ENCODE measurements at regions not wholly inside any gene's neighbourhood (a gene's known extent, or its start where the extent isn't known, plus 50 kb on each side); places are given as distances from the start of the nearest gene placed in this dataset.

GRCh38 chr20:10735195-10735949 is 61.6 kb upstream of the JAG1 start:
- H3K27me3 ChIP-seq (replicated peaks in 2 of 5; ENCODE audit: control insufficient read depth in 4 of 5, insufficient read depth in 5 of 5, low read length in 4 of 5): no peaks in the 10 kb centered on the region
- POLR2A ChIA-PET: no interaction called here

DNA sequence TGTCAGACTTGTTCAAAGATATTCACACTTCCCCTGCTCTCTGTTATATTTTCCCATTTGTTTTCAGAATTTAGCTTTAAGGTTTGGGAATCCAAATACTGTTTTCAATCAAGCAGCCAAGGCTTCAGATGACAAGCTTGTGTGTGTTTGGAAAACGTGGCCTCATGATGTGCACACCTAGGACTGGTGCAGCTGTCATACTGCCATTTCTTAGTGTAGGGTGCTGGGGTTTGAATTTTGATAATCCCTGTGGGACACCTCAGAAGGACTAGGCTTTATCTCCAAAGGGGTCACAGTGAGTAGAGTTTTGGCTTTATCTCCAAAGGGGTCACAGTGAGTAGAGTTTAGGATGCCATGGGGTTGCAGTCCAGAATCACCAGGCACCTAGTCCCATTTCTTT is 65.3 kb upstream of the JAG1 start:
- H3K36me3 ChIP-seq (ENCODE audit: control insufficient read depth in 4 of 4, insufficient read depth in 4 of 4, low read length in 3 of 4): no peaks in the 10 kb centered on the region
- H3K27me3 ChIP-seq (replicated peaks in 2 of 5; ENCODE audit: control insufficient read depth in 4 of 5, insufficient read depth in 5 of 5, low read length in 4 of 5): peaks cover 0 to 2% (median 0%) of the 10 kb centered on the region in 5 experiments
- H3K4me1 ChIP-seq (ENCODE audit: control extremely low read depth in 1 of 4, control insufficient read depth in 4 of 4, insufficient read depth in 4 of 4, low read length in 3 of 4): no peaks in the 10 kb centered on the region
- no peak overlapping the region for H3K4me3 ChIP-seq (ENCODE audit: control insufficient read depth in 1 of 7, extremely low read depth in 1 of 7, insufficient read depth in 4 of 7, low read depth in 2 of 7, low read length in 6 of 7)
- no peak for DNase-seq
- no peak overlapping the region for H3K27ac ChIP-seq (ENCODE audit: insufficient read depth in 1 of 2, low read depth in 1 of 2, low read length in 2 of 2, poor library complexity in 1 of 2, severe bottlenecking in 2 of 2)
- H3K9me3 ChIP-seq (ENCODE audit: control extremely low read depth in 1 of 5, control insufficient read depth in 4 of 5, insufficient read depth in 2 of 5, low read depth in 1 of 5, low read length in 4 of 5): no peaks in the 10 kb centered on the region
- POLR2A ChIA-PET: no interaction called here
- CTCF ChIA-PET: interaction anchor here (1.5 kb wide), 1 partner anchor 30 kb away, joined by 3 read pairs; no protein-coding TSS in a partner anchor
- no CpG with 5 or more reads among the region's 1 CpG for WGBS (ENCODE audit: insufficient coverage)

More at GRCh38 chr20:10735195-10735949, 61.6 kb upstream of the JAG1 start:
- WGBS (ENCODE audit: insufficient coverage): 86% methylated on average over 14 of the region's 14 CpGs
- H3K27ac ChIP-seq (ENCODE audit: insufficient read depth in 1 of 2, low read depth in 1 of 2, low read length in 2 of 2, poor library complexity in 1 of 2, severe bottlenecking in 2 of 2): no peak overlapping the region
- H3K36me3 ChIP-seq (ENCODE audit: control insufficient read depth in 4 of 4, insufficient read depth in 4 of 4, low read length in 3 of 4): no peaks in the 10 kb centered on the region
- H3K4me3 ChIP-seq (ENCODE audit: control insufficient read depth in 1 of 7, extremely low read depth in 1 of 7, insufficient read depth in 4 of 7, low read depth in 2 of 7, low read length in 6 of 7): no peak overlapping the region
- H3K4me1 ChIP-seq (ENCODE audit: control extremely low read depth in 1 of 4, control insufficient read depth in 4 of 4, insufficient read depth in 4 of 4, low read length in 3 of 4): no peaks in the 10 kb centered on the region
- no peak for DNase-seq
- H3K9me3 ChIP-seq (ENCODE audit: control extremely low read depth in 1 of 5, control insufficient read depth in 4 of 5, insufficient read depth in 2 of 5, low read depth in 1 of 5, low read length in 4 of 5): no peaks in the 10 kb centered on the region
- CTCF ChIA-PET: no interaction called here

DNA sequence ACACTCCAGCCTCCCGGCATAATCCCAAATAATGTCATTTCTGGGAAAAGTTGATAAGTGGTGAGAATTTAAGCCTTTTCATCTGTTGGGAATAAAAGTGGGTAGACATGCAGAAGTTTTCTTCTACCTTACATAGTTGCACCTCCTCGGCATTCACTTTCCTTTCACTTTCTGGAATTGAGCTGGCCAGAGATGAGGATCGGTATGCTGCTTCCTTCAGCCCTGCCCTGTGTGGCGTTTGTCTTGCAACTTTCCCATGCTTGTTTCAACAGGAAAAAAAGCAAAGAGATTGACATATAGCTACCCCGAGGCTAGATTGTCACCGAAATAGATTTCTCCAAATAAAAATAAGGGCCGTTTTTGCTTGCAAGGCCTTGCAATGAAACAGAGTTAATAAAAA is 65.8 kb upstream of the JAG1 start:
- ChIA-PET CTCF (interaction anchor here (1.5 kb wide), 1 partner anchor 29 kb away, joined by 3 read pairs; no protein-coding TSS in a partner anchor), POLR2A (no interaction called here)
- H3K27me3 ChIP-seq (replicated peaks in 2 of 5; ENCODE audit: control insufficient read depth in 4 of 5, insufficient read depth in 5 of 5, low read length in 4 of 5): peaks cover 0 to 2% (median 0%) of the 10 kb centered on the region in 5 experiments
- 79% methylated on average over 5 of the region's 7 CpGs for WGBS (ENCODE audit: insufficient coverage)
- DNase-seq: no peak
- H3K36me3 ChIP-seq (ENCODE audit: control insufficient read depth in 4 of 4, insufficient read depth in 4 of 4, low read length in 3 of 4): no peaks in the 10 kb centered on the region
- no peak overlapping the region for H3K27ac ChIP-seq (ENCODE audit: insufficient read depth in 1 of 2, low read depth in 1 of 2, low read length in 2 of 2, poor library complexity in 1 of 2, severe bottlenecking in 2 of 2)
- no peak overlapping the region for H3K4me3 ChIP-seq (ENCODE audit: control insufficient read depth in 1 of 7, extremely low read depth in 1 of 7, insufficient read depth in 4 of 7, low read depth in 2 of 7, low read length in 6 of 7)
- no peaks in the 10 kb centered on the region for H3K9me3 ChIP-seq (ENCODE audit: control extremely low read depth in 1 of 5, control insufficient read depth in 4 of 5, insufficient read depth in 2 of 5, low read depth in 1 of 5, low read length in 4 of 5)
- H3K4me1 ChIP-seq (ENCODE audit: control extremely low read depth in 1 of 4, control insufficient read depth in 4 of 4, insufficient read depth in 4 of 4, low read length in 3 of 4): no peaks in the 10 kb centered on the region

DNA sequence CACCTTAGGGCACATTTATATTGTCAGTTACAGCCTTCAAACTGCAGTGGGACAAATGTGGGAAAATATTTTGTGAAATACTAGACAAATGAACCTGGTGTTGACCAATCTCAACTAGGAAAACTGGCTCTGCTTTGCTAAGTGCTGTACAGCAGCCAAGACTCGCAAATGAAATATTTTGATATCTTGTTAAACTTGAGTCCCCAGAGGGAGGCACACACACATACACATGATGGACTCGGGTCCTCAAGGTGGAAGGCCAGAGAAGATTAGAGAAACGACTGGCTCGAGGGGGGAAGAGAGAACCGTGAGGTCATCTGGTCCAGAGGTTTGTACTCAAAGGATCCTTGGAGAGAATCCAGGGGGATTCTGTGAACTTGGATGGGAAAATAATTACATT is 67.3 kb upstream of the JAG1 start:
- no peaks in the 10 kb centered on the region for H3K36me3 ChIP-seq (ENCODE audit: control insufficient read depth in 4 of 4, insufficient read depth in 4 of 4, low read length in 3 of 4)
- H3K27me3 ChIP-seq (replicated peaks in 2 of 5; ENCODE audit: control insufficient read depth in 4 of 5, insufficient read depth in 5 of 5, low read length in 4 of 5): peaks cover 0 to 2% (median 0%) of the 10 kb centered on the region in 5 experiments
- no peak for DNase-seq
- WGBS (ENCODE audit: insufficient coverage): 89% methylated on average over 4 of the region's 5 CpGs
- H3K4me1 ChIP-seq (ENCODE audit: control extremely low read depth in 1 of 4, control insufficient read depth in 4 of 4, insufficient read depth in 4 of 4, low read length in 3 of 4): no peaks in the 10 kb centered on the region
- H3K4me3 ChIP-seq (ENCODE audit: control insufficient read depth in 1 of 7, extremely low read depth in 1 of 7, insufficient read depth in 4 of 7, low read depth in 2 of 7, low read length in 6 of 7): no peak overlapping the region
- ChIA-PET CTCF (no interaction called here), POLR2A (no interaction called here)
- H3K27ac ChIP-seq (ENCODE audit: insufficient read depth in 1 of 2, low read depth in 1 of 2, low read length in 2 of 2, poor library complexity in 1 of 2, severe bottlenecking in 2 of 2): no peak overlapping the region
- H3K9me3 ChIP-seq (ENCODE audit: control extremely low read depth in 1 of 5, control insufficient read depth in 4 of 5, insufficient read depth in 2 of 5, low read depth in 1 of 5, low read length in 4 of 5): no peaks in the 10 kb centered on the region

- Histone ChIP-seq H3K9me3 (ENCODE audit: control extremely low read depth in 1 of 5, control insufficient read depth in 4 of 5, insufficient read depth in 2 of 5, low read depth in 1 of 5, low read length in 4 of 5) (no peaks in the 10 kb centered on the region), H3K27me3 (replicated peaks in 2 of 5; ENCODE audit: control insufficient read depth in 4 of 5, insufficient read depth in 5 of 5, low read length in 4 of 5) (peaks cover 0 to 2% (median 0%) of the 10 kb centered on the region in 5 experiments), H3K4me1 (ENCODE audit: control extremely low read depth in 1 of 4, control insufficient read depth in 4 of 4, insufficient read depth in 4 of 4, low read length in 3 of 4) (no peaks in the 10 kb centered on the region), H3K27ac (ENCODE audit: insufficient read depth in 1 of 2, low read depth in 1 of 2, low read length in 2 of 2, poor library complexity in 1 of 2, severe bottlenecking in 2 of 2) (no peak overlapping the region), H3K36me3 (ENCODE audit: control insufficient read depth in 4 of 4, insufficient read depth in 4 of 4, low read length in 3 of 4) (no peaks in the 10 kb centered on the region), H3K4me3 (ENCODE audit: control insufficient read depth in 1 of 7, extremely low read depth in 1 of 7, insufficient read depth in 4 of 7, low read depth in 2 of 7, low read length in 6 of 7) (no peak overlapping the region)
- 94% methylated on average over 3 of the region's 5 CpGs for WGBS (ENCODE audit: insufficient coverage)
- POLR2A ChIA-PET: no interaction called here
- DNase-seq: no peak
- CTCF ChIA-PET: no interaction called here
These were observed 72.0 kb upstream of the JAG1 start for GRCh38 chr20:10745790-10746189.

DNA sequence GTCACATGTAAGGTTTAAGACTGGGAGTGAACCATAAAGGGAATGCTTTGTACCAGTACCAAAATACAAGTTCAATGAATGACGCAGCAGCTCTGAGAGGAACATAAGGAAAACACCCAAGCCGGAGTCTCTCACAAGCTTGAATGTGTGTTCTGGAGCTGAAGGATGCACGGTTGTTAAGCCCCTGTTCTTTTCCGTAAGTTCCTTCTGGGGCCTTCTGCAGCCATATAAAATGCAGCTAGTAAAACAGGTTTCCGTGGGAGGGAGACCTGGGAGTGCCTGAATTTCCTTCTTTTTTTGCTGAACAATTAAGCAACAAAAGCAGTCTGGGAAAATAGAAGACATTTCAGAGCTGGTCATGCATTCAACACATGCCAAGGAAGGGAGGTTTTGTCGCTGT is 73.2 kb upstream of the JAG1 start:
- ChIA-PET POLR2A (no interaction called here), CTCF (interaction anchor here (1.1 kb wide), 1 partner anchor 13 kb away, joined by 4 read pairs; no protein-coding TSS in a partner anchor)
- Histone ChIP-seq H3K27ac (ENCODE audit: insufficient read depth in 1 of 2, low read depth in 1 of 2, low read length in 2 of 2, poor library complexity in 1 of 2, severe bottlenecking in 2 of 2) (no peak overlapping the region), H3K36me3 (ENCODE audit: control insufficient read depth in 4 of 4, insufficient read depth in 4 of 4, low read length in 3 of 4) (no peaks in the 10 kb centered on the region), H3K4me1 (ENCODE audit: control extremely low read depth in 1 of 4, control insufficient read depth in 4 of 4, insufficient read depth in 4 of 4, low read length in 3 of 4) (no peaks in the 10 kb centered on the region), H3K4me3 (ENCODE audit: control insufficient read depth in 1 of 7, extremely low read depth in 1 of 7, insufficient read depth in 4 of 7, low read depth in 2 of 7, low read length in 6 of 7) (no peak overlapping the region), H3K9me3 (ENCODE audit: control extremely low read depth in 1 of 5, control insufficient read depth in 4 of 5, insufficient read depth in 2 of 5, low read depth in 1 of 5, low read length in 4 of 5) (no peaks in the 10 kb centered on the region), H3K27me3 (replicated peaks in 2 of 5; ENCODE audit: control insufficient read depth in 4 of 5, insufficient read depth in 5 of 5, low read length in 4 of 5) (peaks cover 0 to 2% (median 0%) of the 10 kb centered on the region in 5 experiments)
- 96% methylated on average over 3 of the region's 6 CpGs for WGBS (ENCODE audit: insufficient coverage)
- DNase-seq: no peak

GRCh38 chr20:10749084-10749483 is 75.3 kb upstream of the JAG1 start:
- ChIA-PET POLR2A (no interaction called here), CTCF (no interaction called here)
- DNase-seq: no peak
- Histone ChIP-seq H3K9me3 (ENCODE audit: control extremely low read depth in 1 of 5, control insufficient read depth in 4 of 5, insufficient read depth in 2 of 5, low read depth in 1 of 5, low read length in 4 of 5) (no peaks in the 10 kb centered on the region), H3K36me3 (ENCODE audit: control insufficient read depth in 4 of 4, insufficient read depth in 4 of 4, low read length in 3 of 4) (no peaks in the 10 kb centered on the region), H3K27ac (ENCODE audit: insufficient read depth in 1 of 2, low read depth in 1 of 2, low read length in 2 of 2, poor library complexity in 1 of 2, severe bottlenecking in 2 of 2) (no peak overlapping the region), H3K4me3 (ENCODE audit: control insufficient read depth in 1 of 7, extremely low read depth in 1 of 7, insufficient read depth in 4 of 7, low read depth in 2 of 7, low read length in 6 of 7) (no peak overlapping the region), H3K27me3 (replicated peaks in 2 of 5; ENCODE audit: control insufficient read depth in 4 of 5, insufficient read depth in 5 of 5, low read length in 4 of 5) (no peaks in the 10 kb centered on the region), H3K4me1 (ENCODE audit: control extremely low read depth in 1 of 4, control insufficient read depth in 4 of 4, insufficient read depth in 4 of 4, low read length in 3 of 4) (no peaks in the 10 kb centered on the region)
